SK-N-MC (cell line): ENCODE measurements at regions not wholly inside any gene's neighbourhood (a gene's known extent, or its start where the extent isn't known, plus 50 kb on each side); places are given as distances from the start of the nearest gene placed in this dataset.

Experiments used
- EZH2 ChIP-seq: fragments of 200-600 bp; sonication (generic); IDR thresholded peaks from one replicate; pipeline ENCODE4 v1.6.1; 2017; ENCODE audit warnings: antibody characterized with exemption
- FOXP2 ChIP-seq: optimal IDR thresholded peaks from 2 replicates; pipeline ENCODE3; 2011; ENCODE audit warnings: mild to moderate bottlenecking, moderate library complexity; ENCODE audit not compliant: insufficient read depth; ENCODE audit errors: extremely low read length, control extremely low read depth
- POLR2AphosphoS5 ChIP-seq: IDR thresholded peaks from 2 replicates; pipeline ENCODE4 v1.6.1; 2012; ENCODE audit warnings: mild to moderate bottlenecking, low read depth, low read length, borderline replicate concordance

DNA sequence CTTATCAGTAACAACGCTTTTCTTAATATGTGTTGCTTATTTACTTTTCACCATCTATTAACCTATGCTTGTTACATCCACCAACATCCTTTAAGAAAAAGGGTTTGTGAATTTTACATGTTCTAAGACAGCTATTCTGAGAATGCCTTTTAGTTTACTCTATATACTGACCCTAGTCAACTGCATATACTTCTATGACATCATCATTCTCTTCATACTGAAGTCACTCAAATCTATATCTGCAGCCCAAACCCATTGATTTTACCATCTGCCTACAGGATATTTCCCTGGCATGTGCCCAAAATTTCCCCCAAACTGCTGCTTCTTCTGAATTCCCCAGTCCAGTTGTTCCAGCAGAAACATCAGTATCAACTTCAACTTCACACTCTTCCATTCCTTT, 94.6 kb upstream of the FAM204A start:
- TF ChIP-seq EZH2 (no peak), FOXP2 (no peak), POLR2AphosphoS5 (no peak)
